ENCODE measurements at regions not wholly inside any gene's neighbourhood (a gene's known extent, or its start where the extent isn't known, plus 50 kb on each side); places are given as distances from the start of the nearest gene placed in this dataset.

GRCh38 chr7:136067277-136067676, 90.1 kb upstream of the MTPN start:
- intact Hi-C loops (cut with DNase I), result no loop called here
- no peak for ATAC-seq
- no peaks in the 10 kb centered on the region for H3K9me3 ChIP-seq
- no peak overlapping the region for H3K4me3 ChIP-seq
- no peak for TF ChIP-seq CTCF (IDR thresholded peaks at IDR 0.05)
- H3K27ac ChIP-seq, result no peak overlapping the region
- H3K36me3 ChIP-seq, result no peaks in the 10 kb centered on the region
- no peaks in the 10 kb centered on the region for H3K4me1 ChIP-seq
- no peaks in the 10 kb centered on the region for H3K27me3 ChIP-seq
- no peak for DNase-seq

- DNase-seq, result no peak
- no peak for TF ChIP-seq CTCF (IDR thresholded peaks at IDR 0.05)
- ATAC-seq, result no peak
- Histone ChIP-seq H3K27ac (no peak overlapping the region), H3K27me3 (no peaks in the 10 kb centered on the region), H3K4me3 (no peak overlapping the region), H3K9me3 (no peaks in the 10 kb centered on the region), H3K4me1 (no peaks in the 10 kb centered on the region), H3K36me3 (no peaks in the 10 kb centered on the region)
- intact Hi-C loops (cut with DNase I), result no loop called here
Measured at GRCh38 chr7:136066304-136067143, 89.4 kb upstream of the MTPN start.

GRCh38 chr7:136064627-136065237, 87.6 kb upstream of the MTPN start:
- ATAC-seq (no peak), DNase-seq (no peak)
- TF ChIP-seq CTCF (IDR thresholded peaks at IDR 0.05), result no peak
- Histone ChIP-seq H3K4me3 (no peak overlapping the region), H3K36me3 (no peaks in the 10 kb centered on the region), H3K4me1 (no peaks in the 10 kb centered on the region), H3K27ac (no peak overlapping the region), H3K27me3 (no peaks in the 10 kb centered on the region), H3K9me3 (no peaks in the 10 kb centered on the region)
- intact Hi-C loops (cut with DNase I), result no loop called here

GRCh38 chr7:136064081-136064480, 86.9 kb upstream of the MTPN start:
- Histone ChIP-seq H3K36me3 (no peaks in the 10 kb centered on the region), H3K27ac (no peak overlapping the region), H3K9me3 (no peaks in the 10 kb centered on the region), H3K27me3 (no peaks in the 10 kb centered on the region), H3K4me3 (no peak overlapping the region), H3K4me1 (no peaks in the 10 kb centered on the region)
- ATAC-seq, result no peak
- no peak for TF ChIP-seq CTCF (IDR thresholded peaks at IDR 0.05)
- intact Hi-C loops (cut with DNase I), result no loop called here
- DNase-seq, result peak in 1 of 4 donors; percentile 20

- DNase-seq (no peak), ATAC-seq (no peak)
- Histone ChIP-seq H3K4me3 (no peak overlapping the region), H3K27me3 (no peaks in the 10 kb centered on the region), H3K36me3 (no peaks in the 10 kb centered on the region), H3K27ac (no peak overlapping the region), H3K4me1 (no peaks in the 10 kb centered on the region), H3K9me3 (no peaks in the 10 kb centered on the region)
- intact Hi-C loops (cut with DNase I), result no loop called here
- no peak for TF ChIP-seq CTCF (IDR thresholded peaks at IDR 0.05)
Measured at GRCh38 chr7:136063326-136063666, 86.1 kb upstream of the MTPN start.

All from left lung (tissue), 4 donors.